ENCODE measurements at regions not wholly inside any gene's neighbourhood (a gene's known extent, or its start where the extent isn't known, plus 50 kb on each side); places are given as distances from the start of the nearest gene placed in this dataset.
A peak's percentile ranks its signal among the peaks of the same experiment; 100 is the strongest.

- Histone ChIP-seq H3K27ac (ENCODE audit: low read depth in 2 of 2, low read length in 2 of 2) (no peak overlapping the region), H3K27me3 (ENCODE audit: control insufficient read depth, insufficient read depth, low read length) (no peaks in the 10 kb centered on the region), H3K9ac (ENCODE audit: low read length in 3 of 3) (no peak overlapping the region), H3K9me3 (ENCODE audit: control insufficient read depth in 2 of 3, insufficient read depth in 1 of 3, low read length in 3 of 3) (no peaks in the 10 kb centered on the region), H3K36me3 (ENCODE audit: control insufficient read depth in 2 of 3, insufficient read depth in 3 of 3, low read length in 3 of 3) (no peaks in the 10 kb centered on the region), H3K4me3 (ENCODE audit: low read length in 3 of 3) (no peak overlapping the region), H3K4me1 (ENCODE audit: control insufficient read depth in 2 of 3, insufficient read depth in 2 of 3, low read depth in 1 of 3, low read length in 3 of 3) (peaks cover 0 to 11% (median 9%) of the 10 kb centered on the region in 3 donors)
- FAIRE-seq (no peak), DNase-seq (no peak)
- intact Hi-C loops (cut with DNase I), result no loop called here
- TF ChIP-seq CTCF (IDR thresholded peaks at IDR 0.05; ENCODE audit: borderline replicate concordance, extremely low read depth, insufficient read depth), result no peak
Measured at GRCh38 chr5:61273279-61273975, 58.6 kb upstream of the ZSWIM6 start.

- FAIRE-seq (no peak), DNase-seq (no peak)
- H3K27me3 ChIP-seq (ENCODE audit: control insufficient read depth, insufficient read depth, low read length), result no peaks in the 10 kb centered on the region
- no peak overlapping the region for H3K27ac ChIP-seq (ENCODE audit: low read depth in 2 of 2, low read length in 2 of 2)
- intact Hi-C loops (cut with DNase I), result no loop called here
- TF ChIP-seq CTCF (IDR thresholded peaks at IDR 0.05; ENCODE audit: borderline replicate concordance, extremely low read depth, insufficient read depth), result no peak
- no peaks in the 10 kb centered on the region for H3K9me3 ChIP-seq (ENCODE audit: control insufficient read depth in 2 of 3, insufficient read depth in 1 of 3, low read length in 3 of 3)
- peaks cover 0 to 12% (median 9%) of the 10 kb centered on the region in 3 donors for H3K4me1 ChIP-seq (ENCODE audit: control insufficient read depth in 2 of 3, insufficient read depth in 2 of 3, low read depth in 1 of 3, low read length in 3 of 3)
- H3K4me3 ChIP-seq (ENCODE audit: low read length in 3 of 3), result no peak overlapping the region
- no peak overlapping the region for H3K9ac ChIP-seq (ENCODE audit: low read length in 3 of 3)
- H3K36me3 ChIP-seq (ENCODE audit: control insufficient read depth in 2 of 3, insufficient read depth in 3 of 3, low read length in 3 of 3), result no peaks in the 10 kb centered on the region
Measured at GRCh38 chr5:61274511-61274911, 57.5 kb upstream of the ZSWIM6 start.

GRCh38 chr5:61275841-61276240 lies 56.2 kb upstream of the ZSWIM6 start:
- intact Hi-C loops (cut with DNase I), result no loop called here
- DNase-seq (peak in 1 of 5 donors; percentile 79), FAIRE-seq (no peak)

More at GRCh38 chr5:61275841-61276240, 56.2 kb upstream of the ZSWIM6 start:
- Histone ChIP-seq H3K36me3 (ENCODE audit: control insufficient read depth in 2 of 3, insufficient read depth in 3 of 3, low read length in 3 of 3) (no peaks in the 10 kb centered on the region), H3K27ac (ENCODE audit: low read depth in 2 of 2, low read length in 2 of 2) (peak overlapping the region in 1 of 2 donors; percentile 54), H3K9ac (ENCODE audit: low read length in 3 of 3) (no peak overlapping the region), H3K9me3 (ENCODE audit: control insufficient read depth in 2 of 3, insufficient read depth in 1 of 3, low read length in 3 of 3) (no peaks in the 10 kb centered on the region), H3K4me1 (ENCODE audit: control insufficient read depth in 2 of 3, insufficient read depth in 2 of 3, low read depth in 1 of 3, low read length in 3 of 3) (peaks cover 0 to 18% (median 17%) of the 10 kb centered on the region in 3 donors), H3K27me3 (ENCODE audit: control insufficient read depth, insufficient read depth, low read length) (no peaks in the 10 kb centered on the region), H3K4me3 (ENCODE audit: low read length in 3 of 3) (no peak overlapping the region)
- no peak for TF ChIP-seq CTCF (IDR thresholded peaks at IDR 0.05; ENCODE audit: borderline replicate concordance, extremely low read depth, insufficient read depth)
